Neural cell (in vitro differentiated cells): ENCODE measurements at regions not wholly inside any gene's neighbourhood (a gene's known extent, or its start where the extent isn't known, plus 50 kb on each side); places are given as distances from the start of the nearest gene placed in this dataset.

Source experiments
- H2AFZ ChIP-seq: fragments of 200-600, 300-800 bp; sonication (generic), shearing (Covaris generic); 2 replicates; pipeline ENCODE4 v1.6.0; 2014; ENCODE audit warnings: low read depth, mild to moderate bottlenecking, antibody characterized with exemption, low read length, moderate library complexity
- H3F3A ChIP-seq: fragments of 200-600 bp; shearing (Covaris generic); 2 replicates; pipeline ENCODE4 v1.6.1; 2016; ENCODE audit warnings: mild to moderate bottlenecking, moderate library complexity, mixed read lengths, antibody characterized with exemption, low read length; ENCODE audit not compliant: insufficient read depth, poor library complexity, severe bottlenecking
- H3K27ac ChIP-seq: fragments of 200-600, 300-800 bp; sonication (generic), shearing (Covaris generic); 2 replicates; pipeline ENCODE4 v1.5.1; 2014; ENCODE audit warnings: mild to moderate bottlenecking, low read length, moderate library complexity
- H3K27me3 ChIP-seq: fragments of 300-800, 200-600 bp; sonication (generic), shearing (Covaris generic); 2 replicates; pipeline ENCODE4 v1.6.0; 2014; ENCODE audit warnings: mild to moderate bottlenecking, low read depth, low read length, moderate library complexity; ENCODE audit not compliant: insufficient read depth
- H3K36me3 ChIP-seq: fragments of 300-800, 200-600 bp; sonication (generic), shearing (Covaris generic); 2 replicates; pipeline ENCODE4 v1.5.1; 2014; ENCODE audit warnings: mild to moderate bottlenecking, antibody characterized with exemption, low read length, moderate library complexity; ENCODE audit not compliant: insufficient read depth
- H3K4me2 ChIP-seq: fragments of 300-800, 200-600 bp; sonication (generic), shearing (Covaris generic); 2 replicates; pipeline ENCODE4 v1.6.0; 2014; ENCODE audit warnings: mild to moderate bottlenecking, low read length
- H3K4me3 ChIP-seq: fragments of 300-800, 200-600 bp; sonication (generic), shearing (Covaris generic); 2 replicates; pipeline ENCODE4 v1.5.1; 2014; ENCODE audit warnings: mild to moderate bottlenecking, low read length, moderate library complexity
- H3K79me2 ChIP-seq: fragments of 200-600 bp; shearing (Covaris generic); replicated peaks from 2 replicates; pipeline ENCODE4 v1.6.0; 2014; ENCODE audit warnings: mild to moderate bottlenecking, low read length, moderate library complexity; ENCODE audit not compliant: insufficient read depth
- H3K9ac ChIP-seq: fragments of 300-800, 200-600 bp; sonication (generic), shearing (Covaris generic); 2 replicates; pipeline ENCODE4 v1.6.1; 2016; ENCODE audit warnings: mild to moderate bottlenecking, low read length, mixed read lengths
- H3K9me2 ChIP-seq: fragments of 200-600 bp; shearing (Covaris generic); 2 replicates; pipeline ENCODE4 v1.6.1; 2016; ENCODE audit warnings: mild to moderate bottlenecking, low read length, mixed read lengths; ENCODE audit not compliant: insufficient read depth
- H3K9me3 ChIP-seq: fragments of 200-600, 300-800 bp; sonication (generic), shearing (Covaris generic); 2 replicates; pipeline ENCODE4 v1.6.1; 2016; ENCODE audit warnings: mild to moderate bottlenecking, mixed run types, low read length, moderate library complexity, mixed read lengths
- H4K20me1 ChIP-seq: fragments of 200-600 bp; shearing (Covaris generic); 2 replicates; pipeline ENCODE4 v1.6.1; 2016; ENCODE audit warnings: mild to moderate bottlenecking, mixed run types; ENCODE audit not compliant: insufficient read depth
- CTCF ChIP-seq: fragments of 450-650 bp; IDR thresholded peaks from 2 replicates; pipeline ENCODE4 v1.5.1; 2014; ENCODE audit warnings: antibody characterized with exemption, mild to moderate bottlenecking, moderate library complexity; ENCODE audit not compliant: poor library complexity, severe bottlenecking
- EP300 ChIP-seq: fragments of 450-650 bp; conservative IDR thresholded peaks from 2 replicates; pipeline ENCODE4 v1.6.1; 2014; ENCODE audit warnings: antibody characterized with exemption, mild to moderate bottlenecking, moderate library complexity; ENCODE audit not compliant: poor library complexity, severe bottlenecking
- EZH2 ChIP-seq: fragments of 200-600, 300-800 bp; shearing (Covaris generic), sonication (generic); IDR thresholded peaks from 2 replicates; pipeline ENCODE4 v1.6.1; 2014; ENCODE audit warnings: antibody characterized with exemption, low read length, borderline replicate concordance, mild to moderate bottlenecking; ENCODE audit not compliant: insufficient read depth, poor library complexity, severe bottlenecking
- MXI1 ChIP-seq: fragments of 450-650 bp; conservative IDR thresholded peaks from 2 replicates; pipeline ENCODE4 v1.6.1; 2014; ENCODE audit warnings: antibody characterized with exemption, mild to moderate bottlenecking; ENCODE audit not compliant: poor library complexity, severe bottlenecking
- POLR2AphosphoS5 ChIP-seq: IDR thresholded peaks from 2 replicates; pipeline ENCODE4 v1.6.1; 2012
- RAD21 ChIP-seq: fragments of 450-650 bp; conservative IDR thresholded peaks from 2 replicates; pipeline ENCODE4 v1.6.1; 2014; ENCODE audit warnings: antibody characterized with exemption, mild to moderate bottlenecking, moderate library complexity
- SMC3 ChIP-seq: fragments of 450-650 bp; conservative IDR thresholded peaks from 2 replicates; pipeline ENCODE4 v1.6.1; 2014; ENCODE audit warnings: antibody characterized with exemption, mild to moderate bottlenecking, moderate library complexity; ENCODE audit not compliant: poor library complexity
- TAF1 ChIP-seq: IDR thresholded peaks from 2 replicates; pipeline ENCODE4 v1.6.1; 2012; ENCODE audit warnings: low read depth
- TF ChIP-seq, protein P1 (sequence below): IDR thresholded peaks from 2 replicates; pipeline ENCODE4 v1.6.1; 2012; ENCODE audit warnings: borderline replicate concordance

DNA sequence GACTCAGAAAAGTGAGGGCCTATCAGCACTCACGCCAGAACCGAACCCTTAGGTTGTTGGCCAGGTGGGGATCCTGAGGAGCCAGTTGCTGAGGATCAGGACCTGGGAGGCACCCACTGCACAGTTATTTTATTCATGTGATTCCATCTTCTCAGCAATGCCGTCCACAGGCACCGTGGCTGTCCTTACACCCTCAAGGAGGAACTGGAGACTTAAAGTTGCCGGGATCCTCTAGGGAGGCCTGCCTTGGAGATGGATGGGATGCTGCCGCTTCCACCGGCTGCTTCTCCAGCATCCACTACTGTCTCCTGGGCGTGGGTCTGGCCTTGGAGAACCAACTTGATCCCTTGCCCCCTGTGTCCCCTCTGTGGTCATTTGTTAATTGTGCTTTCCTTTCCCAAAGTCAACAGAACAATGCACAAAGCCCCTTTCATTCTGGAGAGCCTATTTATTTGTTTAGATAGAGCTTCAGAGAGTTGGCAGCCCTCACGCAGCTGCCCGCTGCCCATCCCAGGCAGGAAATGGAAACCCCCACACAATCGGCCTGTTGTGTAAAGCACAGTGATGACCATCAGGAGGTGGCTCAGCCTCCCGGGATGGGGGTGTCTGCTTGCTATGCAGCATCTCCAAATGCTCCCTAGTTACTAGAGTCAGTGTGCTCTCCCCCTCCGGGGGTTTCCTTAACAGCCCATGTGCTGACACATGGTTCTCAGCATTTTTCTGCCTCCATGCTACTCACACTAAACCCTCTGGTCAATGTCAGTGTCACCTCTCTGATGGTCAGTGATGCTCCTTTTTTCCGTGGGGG lies 52.9 kb upstream of the IGFBP3 start:
- no peak for TF ChIP-seq SMC3
- TF ChIP-seq, protein P1, sequence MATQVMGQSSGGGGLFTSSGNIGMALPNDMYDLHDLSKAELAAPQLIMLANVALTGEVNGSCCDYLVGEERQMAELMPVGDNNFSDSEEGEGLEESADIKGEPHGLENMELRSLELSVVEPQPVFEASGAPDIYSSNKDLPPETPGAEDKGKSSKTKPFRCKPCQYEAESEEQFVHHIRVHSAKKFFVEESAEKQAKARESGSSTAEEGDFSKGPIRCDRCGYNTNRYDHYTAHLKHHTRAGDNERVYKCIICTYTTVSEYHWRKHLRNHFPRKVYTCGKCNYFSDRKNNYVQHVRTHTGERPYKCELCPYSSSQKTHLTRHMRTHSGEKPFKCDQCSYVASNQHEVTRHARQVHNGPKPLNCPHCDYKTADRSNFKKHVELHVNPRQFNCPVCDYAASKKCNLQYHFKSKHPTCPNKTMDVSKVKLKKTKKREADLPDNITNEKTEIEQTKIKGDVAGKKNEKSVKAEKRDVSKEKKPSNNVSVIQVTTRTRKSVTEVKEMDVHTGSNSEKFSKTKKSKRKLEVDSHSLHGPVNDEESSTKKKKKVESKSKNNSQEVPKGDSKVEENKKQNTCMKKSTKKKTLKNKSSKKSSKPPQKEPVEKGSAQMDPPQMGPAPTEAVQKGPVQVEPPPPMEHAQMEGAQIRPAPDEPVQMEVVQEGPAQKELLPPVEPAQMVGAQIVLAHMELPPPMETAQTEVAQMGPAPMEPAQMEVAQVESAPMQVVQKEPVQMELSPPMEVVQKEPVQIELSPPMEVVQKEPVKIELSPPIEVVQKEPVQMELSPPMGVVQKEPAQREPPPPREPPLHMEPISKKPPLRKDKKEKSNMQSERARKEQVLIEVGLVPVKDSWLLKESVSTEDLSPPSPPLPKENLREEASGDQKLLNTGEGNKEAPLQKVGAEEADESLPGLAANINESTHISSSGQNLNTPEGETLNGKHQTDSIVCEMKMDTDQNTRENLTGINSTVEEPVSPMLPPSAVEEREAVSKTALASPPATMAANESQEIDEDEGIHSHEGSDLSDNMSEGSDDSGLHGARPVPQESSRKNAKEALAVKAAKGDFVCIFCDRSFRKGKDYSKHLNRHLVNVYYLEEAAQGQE, result no peak
- no peak for TF ChIP-seq RAD21
- TF ChIP-seq POLR2AphosphoS5, result no peak
- TF ChIP-seq MXI1, result no peak
- TF ChIP-seq TAF1, result no peak
- TF ChIP-seq EZH2, result no peak
- no peak for TF ChIP-seq EP300
- TF ChIP-seq CTCF, result no peak
- H3K4me3 ChIP-seq, result no peak overlapping the region
- H4K20me1 ChIP-seq, result no peaks in the 10 kb centered on the region
- no peaks in the 10 kb centered on the region for H3K36me3 ChIP-seq
- no peak overlapping the region for H3K4me2 ChIP-seq
- no peaks in the 10 kb centered on the region for H3K79me2 ChIP-seq
- H3K27me3 ChIP-seq, result no peaks in the 10 kb centered on the region
- H3K9me2 ChIP-seq, result no peaks in the 10 kb centered on the region
- H2AFZ ChIP-seq, result no peak overlapping the region
- H3K9ac ChIP-seq, result no peak overlapping the region
- no peak overlapping the region for H3K27ac ChIP-seq
- H3K9me3 ChIP-seq, result no peaks in the 10 kb centered on the region
- no peaks in the 10 kb centered on the region for H3F3A ChIP-seq

- Histone ChIP-seq H2AFZ (no peak overlapping the region), H4K20me1 (no peaks in the 10 kb centered on the region), H3K27me3 (no peaks in the 10 kb centered on the region), H3K27ac (no peak overlapping the region), H3K79me2 (no peaks in the 10 kb centered on the region), H3K4me2 (no peak overlapping the region), H3K9ac (no peak overlapping the region), H3K9me3 (no peaks in the 10 kb centered on the region), H3K4me3 (no peak overlapping the region), H3K36me3 (no peaks in the 10 kb centered on the region), H3K9me2 (no peaks in the 10 kb centered on the region), H3F3A (no peaks in the 10 kb centered on the region)
- no peak for TF ChIP-seq TAF1
- no peak for TF ChIP-seq POLR2AphosphoS5
- TF ChIP-seq EZH2, result no peak
- TF ChIP-seq MXI1, result no peak
- TF ChIP-seq EP300, result no peak
- TF ChIP-seq, protein P1, result no peak
- TF ChIP-seq RAD21, result no peak
- no peak for TF ChIP-seq SMC3
- no peak for TF ChIP-seq CTCF
Observed at GRCh38 chr7:45972629-45973312, 51.7 kb upstream of the IGFBP3 start.
